ENCODE measurements at regions not wholly inside any gene's neighbourhood (a gene's known extent, or its start where the extent isn't known, plus 50 kb on each side); places are given as distances from the start of the nearest gene placed in this dataset.

DNA sequence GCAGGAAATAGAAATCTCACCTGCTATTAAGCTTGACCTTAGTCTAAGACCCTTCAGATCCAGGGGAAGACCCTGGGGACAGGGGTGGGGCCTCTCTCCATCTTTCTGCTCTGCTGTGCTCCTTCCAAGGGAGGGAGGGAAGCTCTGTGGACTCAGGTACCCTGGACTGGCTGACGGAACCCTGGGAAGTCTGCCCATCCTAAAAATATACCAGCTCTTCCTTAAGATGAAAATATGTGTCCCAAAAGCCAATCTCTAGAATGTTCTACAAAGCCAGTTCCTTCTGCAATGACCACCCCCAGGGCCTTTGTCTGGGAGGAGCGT lies 73.7 kb downstream of the RTL6 start:
- no peak for TF ChIP-seq CTCF (IDR thresholded peaks at IDR 0.05)
- TF ChIP-seq POLR2A (IDR thresholded peaks at IDR 0.05): no peak
